HCT116 (cell line): ENCODE measurements at regions not wholly inside any gene's neighbourhood (a gene's known extent, or its start where the extent isn't known, plus 50 kb on each side); places are given as distances from the start of the nearest gene placed in this dataset.

ENCODE experiments used
- ATAC-seq: fragments of 200-7000 bp; cut with Tn5 transposase; 2 replicates; pipeline ENCODE4 v1.9.1; 2020; ENCODE audit warnings: mild to moderate bottlenecking, moderate library complexity
- BruUV-seq: library from RNA; stranded (reverse); fragments of 400-500 nt; replicated peaks from 2 replicates; lab custom pipeline; 2021; lab: Mats Ljungman, UMichigan
- CTCF ChIA-PET: fragments of 300-600 bp; sonication (Branson Sonifier 250); formaldehyde crosslinking; loops from one replicate; lab custom pipeline; 2021; ENCODE audit warnings: antibody characterized with exemption; lab: Charles Lee
- POLR2A ChIA-PET: fragments of 300-600, 350-600 bp; sonication (Branson Sonifier 250); formaldehyde crosslinking; loops from one replicate; lab custom pipeline; 2021; ENCODE audit warnings: antibody characterized with exemption; lab: Charles Lee
- RAD21 ChIA-PET, 2 experiments: fragments of 300-600 bp; sonication (Branson Sonifier 250); formaldehyde crosslinking; loops; one replicate each; lab custom pipeline; 2023; ENCODE audit warnings: low total read pairs in 2 of 2; ENCODE audit not compliant: uncharacterized antibody in 2 of 2, unreplicated experiment in 2 of 2, low non-redundant PET in 1 of 2; lab: Charles Lee
- DNase-seq: peaks from one replicate; pipeline ENCODE4 v3.0.0-alpha.2; 2010; ENCODE audit warnings: low read depth, low spot score
- H2AFZ ChIP-seq: fragments of 200-600 bp; shearing (Covaris generic), sonication (generic); 2 replicates; pipeline ENCODE4 v1.6.1; 2017; ENCODE audit warnings: low read depth, mixed run types, mixed read lengths, antibody characterized with exemption, low read length; ENCODE audit not compliant: poor library complexity, severe bottlenecking
- H3K27ac ChIP-seq: 2 replicates; pipeline ENCODE4 v1.5.1; 2012; ENCODE audit warnings: low read depth, low read length
- H3K27me3 ChIP-seq: fragments of 200-600 bp; sonication (generic); 2 replicates; pipeline ENCODE4 v1.6.1; 2016; ENCODE audit warnings: mixed run types, low read length, mixed read lengths; ENCODE audit not compliant: insufficient read depth
- H3K36me3 ChIP-seq, 2 experiments: fragments of 200-500 bp in 1 of 2; fragments of 200-600 bp in 1 of 2; sonication (Bioruptor generic) in 1 of 2; sonication (generic) in 1 of 2; 2 replicates each; pipeline versions ENCODE4 v1.5.1 to v1.6.1; 2014 to 2016; ENCODE audit warnings: low read length in 2 of 2, inconsistent platforms in 1 of 2, mixed read lengths in 1 of 2, mixed run types in 1 of 2; ENCODE audit not compliant: insufficient read depth in 2 of 2, control insufficient read depth in 1 of 2
- H3K4me1 ChIP-seq, 2 experiments: fragments of 200-600 bp in 1 of 2; sonication (generic) in 1 of 2; 2 replicates each; pipeline versions ENCODE4 v1.5.1 to v1.6.1; 2012 to 2017; ENCODE audit warnings: low read length in 2 of 2, inconsistent platforms in 1 of 2, mild to moderate bottlenecking in 1 of 2, mixed read lengths in 1 of 2, mixed run types in 1 of 2, moderate library complexity in 1 of 2; ENCODE audit not compliant: insufficient read depth in 2 of 2, control insufficient read depth in 1 of 2
- H3K4me2 ChIP-seq: fragments of 200-600 bp; sonication (generic); 2 replicates; pipeline ENCODE4 v1.6.1; 2017; ENCODE audit warnings: mixed run types, low read length, mixed read lengths
- H3K4me3 ChIP-seq, 2 experiments: fragments of 200-600 bp in 1 of 2; sonication (generic) in 1 of 2; replicated peaks in 1 of 2; 2 replicates each; pipeline ENCODE4 v1.5.1; 2011 to 2016; ENCODE audit warnings: low read length in 2 of 2, control low read depth in 1 of 2, low read depth in 1 of 2, mild to moderate bottlenecking in 1 of 2, mixed read lengths in 1 of 2, mixed run types in 1 of 2
- H3K79me2 ChIP-seq: fragments of 200-600 bp; sonication (generic); 2 replicates; pipeline ENCODE4 v1.6.1; 2017; ENCODE audit warnings: mild to moderate bottlenecking, mixed run types, low read length, moderate library complexity, mixed read lengths; ENCODE audit not compliant: insufficient read depth
- H3K9ac ChIP-seq: fragments of 200-600 bp; sonication (generic); 2 replicates; pipeline ENCODE4 v1.6.1; 2016; ENCODE audit warnings: low read length, mixed read lengths
- H3K9me2 ChIP-seq: fragments of 200-600 bp; sonication (generic), shearing (Covaris generic); 2 replicates; pipeline ENCODE4 v1.6.1; 2017; ENCODE audit warnings: mixed run types, mild to moderate bottlenecking, moderate library complexity; ENCODE audit not compliant: insufficient read depth
- H3K9me3 ChIP-seq, 2 experiments: fragments of 200-500 bp in 1 of 2; fragments of 200-600 bp in 1 of 2; sonication (Bioruptor generic) in 1 of 2; sonication (generic) in 1 of 2; 2 replicates each; pipeline ENCODE4 v1.6.1; 2014 to 2017; ENCODE audit warnings: low read length in 2 of 2, mixed read lengths in 2 of 2, inconsistent platforms in 1 of 2, low read depth in 1 of 2, mild to moderate bottlenecking in 1 of 2, mixed run types in 1 of 2, moderate library complexity in 1 of 2; ENCODE audit not compliant: control insufficient read depth in 1 of 2, insufficient read depth in 1 of 2
- H4K20me1 ChIP-seq: fragments of 200-600 bp; sonication (generic), shearing (Covaris generic); 2 replicates; pipeline ENCODE4 v1.6.1; 2017; ENCODE audit warnings: mixed run types, mild to moderate bottlenecking, moderate library complexity; ENCODE audit not compliant: insufficient read depth
- CTCF ChIP-seq, 3 experiments: fragments of 200-600 bp in 1 of 3; sonication (generic) in 1 of 3; IDR thresholded peaks in 2 of 3; conservative IDR thresholded peaks in 1 of 3; 2 replicates each; pipeline ENCODE4 v1.5.1; 2012 to 2017; ENCODE audit warnings: low read depth in 2 of 3, low read length in 2 of 3, antibody characterized with exemption in 1 of 3, borderline replicate concordance in 1 of 3, control low read depth in 1 of 3, mild to moderate bottlenecking in 1 of 3, mixed read lengths in 1 of 3, mixed run types in 1 of 3, moderate library complexity in 1 of 3; ENCODE audit not compliant: insufficient read depth in 1 of 3
- EZH2 ChIP-seq: fragments of 200-600 bp; sonication (generic); IDR thresholded peaks from 2 replicates; pipeline ENCODE4 v1.6.1; 2017; ENCODE audit warnings: antibody characterized with exemption, mixed run types
- FOSL1 ChIP-seq: IDR thresholded peaks from 2 replicates; pipeline ENCODE4 v1.6.1; 2012; ENCODE audit warnings: low read depth
- POLR2AphosphoS5 ChIP-seq: IDR thresholded peaks from 2 replicates; pipeline ENCODE4 v1.6.1; 2011; ENCODE audit warnings: mild to moderate bottlenecking, low read depth, low read length, moderate library complexity
- RAD21 ChIP-seq: IDR thresholded peaks from 2 replicates; pipeline ENCODE4 v1.6.1; 2012; ENCODE audit warnings: low read depth, mild to moderate bottlenecking
- SP1 ChIP-seq: IDR thresholded peaks from 2 replicates; pipeline ENCODE4 v1.6.1; 2012; ENCODE audit warnings: low read depth
- YY1 ChIP-seq: IDR thresholded peaks from 2 replicates; pipeline ENCODE4 v1.6.1; 2011; ENCODE audit warnings: low read length, low read depth, moderate library complexity, mild to moderate bottlenecking; ENCODE audit not compliant: insufficient replicate concordance; ENCODE audit errors: extremely low read depth
- ZBTB33 ChIP-seq: IDR thresholded peaks from 2 replicates; pipeline ENCODE4 v1.6.1; 2011; ENCODE audit warnings: mild to moderate bottlenecking, low read length, moderate library complexity; ENCODE audit not compliant: insufficient replicate concordance; ENCODE audit errors: extremely low read depth
- ZFX ChIP-seq: fragments of 450-650 bp; IDR thresholded peaks from 2 replicates; pipeline ENCODE4 v1.6.1; 2017
- ZNF274 ChIP-seq: fragments of 200-500 bp; sonication (Bioruptor generic); IDR thresholded peaks from 2 replicates; pipeline ENCODE4 v1.6.1; 2014; ENCODE audit warnings: mild to moderate bottlenecking, low read depth, low read length, inconsistent platforms
- intact Hi-C: fragments of 100-400 bp; cut with micrococcal nuclease; formaldehyde crosslinking; loops from 2 replicates; pipeline ENCODE4 v1.10.0; 2022
- TF ChIP-seq, protein P1 (sequence below): IDR thresholded peaks from 2 replicates; pipeline ENCODE4 v1.6.1; 2012; ENCODE audit warnings: low read depth
- TF ChIP-seq, protein P2 (sequence below): IDR thresholded peaks from 2 replicates; pipeline ENCODE4 v1.6.1; 2012

DNA sequence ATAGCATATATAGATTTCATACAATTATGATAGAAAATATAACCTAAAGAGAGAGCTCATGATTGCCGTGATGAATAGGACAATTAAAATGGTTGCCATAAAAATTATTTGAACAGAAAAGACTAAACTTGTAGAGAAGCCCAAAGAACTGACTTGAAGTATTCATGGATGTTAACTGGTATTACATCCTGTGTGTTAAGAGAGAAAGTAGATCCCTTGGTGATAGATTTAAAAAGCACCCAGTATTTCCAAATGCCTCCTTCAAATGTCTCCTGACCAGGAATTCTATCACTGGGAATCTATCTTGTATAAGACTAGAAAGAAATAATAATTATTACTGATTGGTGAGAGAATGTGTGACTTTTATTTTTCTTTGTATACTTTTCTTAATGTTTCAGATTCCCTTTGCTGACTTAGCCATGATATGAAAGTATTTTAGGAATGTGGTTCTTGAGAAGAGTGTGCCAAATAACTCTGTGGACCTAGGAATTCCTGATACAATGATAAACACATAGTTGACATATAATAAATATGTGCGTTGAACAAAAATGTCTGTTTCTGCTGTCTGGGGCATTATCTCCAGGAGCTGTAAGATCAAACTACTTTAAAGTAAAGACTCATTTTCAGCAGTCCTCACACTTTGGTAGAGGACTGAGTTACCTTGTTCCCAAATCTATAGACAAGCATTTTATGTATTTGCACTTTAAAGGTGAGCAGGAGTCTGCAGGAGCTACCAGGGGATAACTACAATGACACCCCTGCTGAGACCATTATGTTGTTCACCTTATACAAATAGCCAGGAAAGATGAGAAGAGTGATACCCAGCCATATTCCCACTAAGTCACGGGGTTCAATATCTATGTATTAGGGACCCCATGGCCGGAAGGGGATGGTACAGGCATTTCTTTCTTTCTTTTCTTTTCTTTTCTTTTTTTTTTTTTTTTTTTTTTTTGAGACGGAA lies 211.1 kb upstream of the TLE4 start:
- DNase-seq (no peak), ATAC-seq (no peak)
- Histone ChIP-seq H3K4me3 (no peak overlapping the region), H3K9ac (no peak overlapping the region), H3K27ac (no peak overlapping the region), H3K36me3 (no peaks in the 10 kb centered on the region), H4K20me1 (no peaks in the 10 kb centered on the region), H3K9me3 (no peaks in the 10 kb centered on the region; a peak in 2 of 4 replicates), H3K27me3 (no peaks in the 10 kb centered on the region), H3K9me2 (no peaks in the 10 kb centered on the region), H2AFZ (no peak overlapping the region), H3K4me2 (no peak overlapping the region), H3K79me2 (no peaks in the 10 kb centered on the region), H3K4me1 (no peaks in the 10 kb centered on the region)
- ChIA-PET CTCF (no interaction called here), POLR2A (no interaction called here), RAD21 (no interaction called here)
- TF ChIP-seq FOSL1 (no peak), EZH2 (no peak), POLR2AphosphoS5 (no peak), SP1 (no peak), ZBTB33 (no peak), ZNF274 (no peak), YY1 (no peak), RAD21 (no peak), CTCF (IDR thresholded peaks at IDR 0.05 in 2 of 3, conservative IDR thresholded peaks at IDR 0.05 in 1 of 3; ENCODE audit: borderline replicate concordance in 1 of 3, insufficient read depth in 1 of 3, low read depth in 2 of 3, low read length in 2 of 3) (no peak), ZFX (no peak)
- TF ChIP-seq, protein P1, sequence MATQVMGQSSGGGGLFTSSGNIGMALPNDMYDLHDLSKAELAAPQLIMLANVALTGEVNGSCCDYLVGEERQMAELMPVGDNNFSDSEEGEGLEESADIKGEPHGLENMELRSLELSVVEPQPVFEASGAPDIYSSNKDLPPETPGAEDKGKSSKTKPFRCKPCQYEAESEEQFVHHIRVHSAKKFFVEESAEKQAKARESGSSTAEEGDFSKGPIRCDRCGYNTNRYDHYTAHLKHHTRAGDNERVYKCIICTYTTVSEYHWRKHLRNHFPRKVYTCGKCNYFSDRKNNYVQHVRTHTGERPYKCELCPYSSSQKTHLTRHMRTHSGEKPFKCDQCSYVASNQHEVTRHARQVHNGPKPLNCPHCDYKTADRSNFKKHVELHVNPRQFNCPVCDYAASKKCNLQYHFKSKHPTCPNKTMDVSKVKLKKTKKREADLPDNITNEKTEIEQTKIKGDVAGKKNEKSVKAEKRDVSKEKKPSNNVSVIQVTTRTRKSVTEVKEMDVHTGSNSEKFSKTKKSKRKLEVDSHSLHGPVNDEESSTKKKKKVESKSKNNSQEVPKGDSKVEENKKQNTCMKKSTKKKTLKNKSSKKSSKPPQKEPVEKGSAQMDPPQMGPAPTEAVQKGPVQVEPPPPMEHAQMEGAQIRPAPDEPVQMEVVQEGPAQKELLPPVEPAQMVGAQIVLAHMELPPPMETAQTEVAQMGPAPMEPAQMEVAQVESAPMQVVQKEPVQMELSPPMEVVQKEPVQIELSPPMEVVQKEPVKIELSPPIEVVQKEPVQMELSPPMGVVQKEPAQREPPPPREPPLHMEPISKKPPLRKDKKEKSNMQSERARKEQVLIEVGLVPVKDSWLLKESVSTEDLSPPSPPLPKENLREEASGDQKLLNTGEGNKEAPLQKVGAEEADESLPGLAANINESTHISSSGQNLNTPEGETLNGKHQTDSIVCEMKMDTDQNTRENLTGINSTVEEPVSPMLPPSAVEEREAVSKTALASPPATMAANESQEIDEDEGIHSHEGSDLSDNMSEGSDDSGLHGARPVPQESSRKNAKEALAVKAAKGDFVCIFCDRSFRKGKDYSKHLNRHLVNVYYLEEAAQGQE: no peak
- TF ChIP-seq, protein P2, sequence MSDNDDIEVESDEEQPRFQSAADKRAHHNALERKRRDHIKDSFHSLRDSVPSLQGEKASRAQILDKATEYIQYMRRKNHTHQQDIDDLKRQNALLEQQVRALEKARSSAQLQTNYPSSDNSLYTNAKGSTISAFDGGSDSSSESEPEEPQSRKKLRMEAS: no peak
- intact Hi-C loops: no loop called here
- no TSS peak for BruUV-seq
